Heart right ventricle (tissue), 16 donors: ENCODE measurements at regions not wholly inside any gene's neighbourhood (a gene's known extent, or its start where the extent isn't known, plus 50 kb on each side); places are given as distances from the start of the nearest gene placed in this dataset.

Experiments
- ATAC-seq, 8 donors: fragments of 200-7000 bp; cut with Tn5 transposase; one replicate each; pipeline ENCODE4 v1.9.1; 2020; ENCODE audit warnings: mild to moderate bottlenecking in 8 of 8, moderate library complexity in 8 of 8, moderate number of reproducible peaks in 1 of 8
- DNase-seq, 2 donors: peaks; one replicate each; pipeline ENCODE4 v3.0.0-alpha.2; 2020
- H3K27ac ChIP-seq, 10 donors: fragments of 200-600 bp; sonication (generic) in 2 of 10; one replicate each; pipeline versions ENCODE4 v1.5.0 to v1.8.0; 2020 to 2022; ENCODE audit warnings: mild to moderate bottlenecking in 3 of 10
- H3K27me3 ChIP-seq, 7 donors: fragments of 200-600 bp; one replicate each; pipeline ENCODE4 v1.8.0; 2021 to 2022; ENCODE audit warnings: mild to moderate bottlenecking in 2 of 7
- H3K36me3 ChIP-seq, 9 donors: fragments of 200-600 bp; sonication (generic) in 1 of 9; one replicate each; pipeline versions ENCODE4 v1.5.0 to v1.8.0; 2020 to 2022; ENCODE audit warnings: mild to moderate bottlenecking in 2 of 9
- H3K4me1 ChIP-seq, 9 donors: fragments of 200-600 bp; sonication (generic) in 1 of 9; one replicate each; pipeline versions ENCODE4 v1.5.0 to v1.8.0; 2020 to 2022; ENCODE audit warnings: mild to moderate bottlenecking in 4 of 9
- H3K4me3 ChIP-seq, 10 donors: fragments of 200-600 bp; sonication (generic) in 2 of 10; one replicate each; pipeline versions ENCODE4 v1.5.0 to v1.8.0; 2020 to 2022; ENCODE audit warnings: mild to moderate bottlenecking in 7 of 10, moderate library complexity in 2 of 10
- H3K9me3 ChIP-seq, 11 donors: fragments of 200-600 bp in 10 of 11; sonication (generic) in 2 of 11; one replicate each; pipeline versions ENCODE4 v1.5.0 to v1.8.0; 2013 to 2022; ENCODE audit warnings: mild to moderate bottlenecking in 2 of 11, control low read depth in 1 of 11, moderate library complexity in 1 of 11
- WGBS, 2 donors: extraction: QIAGEN DNeasy Blood & Tissue Kit; methylation state at CpG; one replicate each; pipeline ENCODE4 v1.1.7; 2013; ENCODE audit warnings: inconsistent platforms in 1 of 2; 5-methylcytosine and 5-hydroxymethylcytosine counted together
- intact Hi-C, 10 donors: fragments of 100-400 bp; cut with DNase I; formaldehyde crosslinking; loops; one replicate each; pipeline versions ENCODE4 v1.11.1 to v1.14.2; 2022
- TF ChIP-seq, protein P1 (sequence below), 9 donors: fragments of 200-600 bp; sonication (generic) in 2 of 9; IDR thresholded peaks; one replicate each; pipeline versions ENCODE4 v1.5.0 to v1.8.0; 2021 to 2022; ENCODE audit warnings: antibody characterized with exemption in 9 of 9, mild to moderate bottlenecking in 5 of 9, moderate library complexity in 1 of 9
- donor health status: Arrhythmogenic right ventricular cardiomyopathy.
- donor health status: ischemic (EF 13 %, LVEDD 7.1; RV severe dilation, severe dysfunction).
- donor health status: healthy with polysubstance abuse.
- donor health status: DM: no; HTN: yes; CAD: no.
- donor health status: DM: no; HTN: no; CAD: no.
- donor health status: ischemic (EF 25% LVEDD 6.9; RV normal size, moderate dysfunction).
- donor health status: ischemic (EF 25% LVEDD 5.7; RV mildly dilated, moderate dysfunction).
- donor health status: healthy.
- donor health status: DM: yes; HTN: yes; CAD: no.
- donor health status: Ischemic cardiomyopathy.
- donor health status: ischemic (EF 35%, LVEDD 5.7; RV mildly dilated, moderate dysfunction).
- donor health status: nonischemic (EF 11% LVEDD 7.7; RV severe dilation, severe dysfunction).
- donor health status: DM: yes; HTN: yes; CAD: no.
- donor health status: PGD.
- donor health status: ischemic (EF 29% LVEDD 5.4; RV normal size, mild dysfunction).
- donor health status: nonischemic (EF 23%, LVEDD 6.1; RV moderate dilation, normal function).

DNA sequence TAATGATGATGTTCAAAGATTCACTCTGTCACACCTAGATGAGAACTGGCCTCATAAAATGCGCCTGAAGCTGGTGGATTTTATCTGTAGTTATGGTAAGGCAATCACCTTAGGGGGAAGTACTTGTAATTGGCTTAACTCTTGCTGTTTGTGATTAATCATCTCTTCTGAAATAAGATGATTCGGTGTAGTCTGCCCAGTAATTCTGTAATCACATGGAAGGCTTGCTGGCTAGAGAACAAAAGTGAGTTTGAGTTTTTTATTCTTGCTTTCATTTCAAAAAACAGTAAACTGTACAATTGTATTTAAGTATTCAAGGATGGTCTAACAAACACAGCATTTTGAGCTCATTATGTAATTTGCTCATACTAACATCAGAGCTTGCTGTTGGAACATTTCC lies 72.1 kb downstream of the OTOL1 start:
- Histone ChIP-seq H3K36me3 (no peaks in the 10 kb centered on the region), H3K27ac (no peak overlapping the region), H3K9me3 (no peaks in the 10 kb centered on the region), H3K4me1 (no peaks in the 10 kb centered on the region), H3K27me3 (no peaks in the 10 kb centered on the region), H3K4me3 (no peak overlapping the region)
- intact Hi-C loops: no loop called here
- ATAC-seq (no peak), DNase-seq (no peak)
- TF ChIP-seq, protein P1, sequence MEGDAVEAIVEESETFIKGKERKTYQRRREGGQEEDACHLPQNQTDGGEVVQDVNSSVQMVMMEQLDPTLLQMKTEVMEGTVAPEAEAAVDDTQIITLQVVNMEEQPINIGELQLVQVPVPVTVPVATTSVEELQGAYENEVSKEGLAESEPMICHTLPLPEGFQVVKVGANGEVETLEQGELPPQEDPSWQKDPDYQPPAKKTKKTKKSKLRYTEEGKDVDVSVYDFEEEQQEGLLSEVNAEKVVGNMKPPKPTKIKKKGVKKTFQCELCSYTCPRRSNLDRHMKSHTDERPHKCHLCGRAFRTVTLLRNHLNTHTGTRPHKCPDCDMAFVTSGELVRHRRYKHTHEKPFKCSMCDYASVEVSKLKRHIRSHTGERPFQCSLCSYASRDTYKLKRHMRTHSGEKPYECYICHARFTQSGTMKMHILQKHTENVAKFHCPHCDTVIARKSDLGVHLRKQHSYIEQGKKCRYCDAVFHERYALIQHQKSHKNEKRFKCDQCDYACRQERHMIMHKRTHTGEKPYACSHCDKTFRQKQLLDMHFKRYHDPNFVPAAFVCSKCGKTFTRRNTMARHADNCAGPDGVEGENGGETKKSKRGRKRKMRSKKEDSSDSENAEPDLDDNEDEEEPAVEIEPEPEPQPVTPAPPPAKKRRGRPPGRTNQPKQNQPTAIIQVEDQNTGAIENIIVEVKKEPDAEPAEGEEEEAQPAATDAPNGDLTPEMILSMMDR (IDR thresholded peaks at IDR 0.05): no peak
- WGBS, 2 donors: 71 to 84% methylated on average over 2 of the region's 2 CpGs

DNA sequence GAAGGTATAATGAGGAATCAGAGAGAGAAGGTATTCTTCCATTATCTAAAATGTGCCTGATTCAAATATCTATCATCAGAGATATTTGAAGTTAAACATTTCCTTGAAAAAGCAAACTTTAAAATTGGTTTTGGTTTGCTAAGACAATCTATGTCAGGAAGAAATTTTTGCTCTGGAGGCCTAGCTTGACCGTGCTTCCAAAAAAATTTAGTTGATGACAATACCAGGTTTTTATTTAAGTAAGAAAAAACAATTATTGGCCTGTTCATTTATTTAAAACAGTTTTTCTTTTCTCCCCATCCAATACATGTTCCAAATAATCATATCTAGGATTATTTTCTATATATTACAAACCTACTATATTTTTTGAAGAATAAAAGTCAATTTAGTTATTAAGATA lies 75.3 kb downstream of the OTOL1 start:
- no peak for ATAC-seq
- Histone ChIP-seq H3K27ac (no peak overlapping the region), H3K27me3 (no peaks in the 10 kb centered on the region), H3K36me3 (no peaks in the 10 kb centered on the region), H3K4me1 (no peaks in the 10 kb centered on the region), H3K9me3 (no peaks in the 10 kb centered on the region), H3K4me3 (no peak overlapping the region)
- intact Hi-C loops: no loop called here
- WGBS, 2 donors: 64 to 81% methylated on average over 1 of the region's 1 CpG
- no peak for DNase-seq
- TF ChIP-seq, protein P1 (IDR thresholded peaks at IDR 0.05): no peak

DNA sequence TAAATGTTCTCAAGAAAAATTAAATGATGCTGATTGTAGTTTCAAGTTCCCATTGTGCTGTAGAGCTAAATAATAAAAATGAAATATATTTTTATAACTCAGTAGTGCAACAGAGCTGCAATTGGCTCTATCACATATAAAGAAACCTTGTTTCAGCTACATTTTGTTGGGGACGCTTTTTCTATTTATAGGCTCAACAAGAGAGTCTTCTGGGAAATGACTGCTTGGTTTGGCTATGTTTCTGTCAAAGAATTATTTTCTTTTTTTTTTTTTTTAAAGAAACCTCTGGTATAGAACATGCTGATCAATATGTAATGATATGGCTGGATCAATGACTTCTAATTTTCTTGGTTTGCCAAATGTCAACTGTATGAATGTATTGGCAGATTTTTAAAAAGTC lies 76.5 kb downstream of the OTOL1 start:
- WGBS, 2 donors: 39 to 55% methylated on average over 1 of the region's 1 CpG
- H3K27ac ChIP-seq: no peak overlapping the region
- intact Hi-C loops: no loop called here
- no peak overlapping the region for H3K4me3 ChIP-seq
- ATAC-seq (no peak), DNase-seq (no peak)
- H3K4me1 ChIP-seq: no peaks in the 10 kb centered on the region
- H3K9me3 ChIP-seq: no peaks in the 10 kb centered on the region
- H3K36me3 ChIP-seq: no peaks in the 10 kb centered on the region
- no peaks in the 10 kb centered on the region for H3K27me3 ChIP-seq
- TF ChIP-seq, protein P1 (IDR thresholded peaks at IDR 0.05): no peak

DNA sequence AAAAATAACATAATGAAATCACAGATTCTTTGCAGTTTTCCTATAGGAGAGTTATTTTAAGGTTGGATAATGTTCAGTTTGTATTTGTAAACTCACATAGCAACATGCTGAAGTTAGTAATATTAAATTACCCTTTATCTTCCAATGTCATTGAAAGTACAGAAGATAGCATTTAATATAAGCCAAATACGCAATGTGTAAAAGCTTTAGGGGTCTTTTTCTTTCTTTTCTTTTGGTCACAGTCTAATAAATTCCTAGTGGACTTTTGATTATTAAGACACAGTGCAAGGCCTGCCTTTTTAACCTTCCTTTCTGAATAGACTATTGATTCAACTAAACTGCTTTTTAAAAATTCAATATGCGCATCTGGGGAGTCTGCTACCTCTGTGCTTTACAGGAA lies 79.3 kb downstream of the OTOL1 start:
- WGBS, 2 donors: 87 to 95% methylated on average over 2 of the region's 2 CpGs
- no peaks in the 10 kb centered on the region for H3K27me3 ChIP-seq
- TF ChIP-seq, protein P1 (IDR thresholded peaks at IDR 0.05): no peak
- H3K27ac ChIP-seq: no peak overlapping the region
- no peaks in the 10 kb centered on the region for H3K9me3 ChIP-seq
- H3K36me3 ChIP-seq: no peaks in the 10 kb centered on the region
- intact Hi-C loops: no loop called here
- no peak overlapping the region for H3K4me3 ChIP-seq
- ATAC-seq (no peak), DNase-seq (no peak)
- no peaks in the 10 kb centered on the region for H3K4me1 ChIP-seq

DNA sequence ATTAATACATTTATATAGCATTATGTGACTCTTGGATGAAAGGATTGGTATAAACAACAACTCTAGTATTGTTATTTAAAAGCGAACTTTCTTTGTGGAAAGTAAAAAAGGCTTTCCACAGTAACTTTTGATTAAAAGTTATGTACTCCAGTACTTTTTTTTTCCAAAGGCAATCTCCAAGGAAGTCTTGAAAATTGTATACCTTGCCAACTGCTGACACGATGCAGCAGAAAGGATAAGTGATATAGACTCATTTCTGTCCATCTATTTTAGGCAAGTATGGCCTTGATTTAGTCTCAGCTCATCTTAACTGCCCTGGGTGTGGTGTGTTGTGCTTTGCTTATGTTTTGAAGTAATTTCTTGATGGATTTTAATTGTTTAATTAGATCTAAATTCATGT lies 79.7 kb downstream of the OTOL1 start:
- intact Hi-C loops: no loop called here
- WGBS, 2 donors: 52 to 63% methylated on average over 2 of the region's 2 CpGs

More for the DNA sequence above, 79.7 kb downstream of the OTOL1 start:
- no peaks in the 10 kb centered on the region for H3K4me1 ChIP-seq
- H3K27me3 ChIP-seq: no peaks in the 10 kb centered on the region
- DNase-seq: no peak
- no peak overlapping the region for H3K4me3 ChIP-seq
- H3K36me3 ChIP-seq: no peaks in the 10 kb centered on the region
- no peaks in the 10 kb centered on the region for H3K9me3 ChIP-seq
- no peak for ATAC-seq
- no peak overlapping the region for H3K27ac ChIP-seq
- TF ChIP-seq, protein P1 (IDR thresholded peaks at IDR 0.05): no peak
